CD4-positive, alpha-beta T cell (primary cell): ENCODE measurements at regions not wholly inside any gene's neighbourhood (a gene's known extent, or its start where the extent isn't known, plus 50 kb on each side); places are given as distances from the start of the nearest gene placed in this dataset.

Source experiments
- ATAC-seq: fragments of 200-7000 bp; cut with Tn5 transposase; one replicate; pipeline ENCODE4 v1.10.0; 2022; ENCODE audit warnings: mild to moderate bottlenecking; ENCODE audit not compliant: poor library complexity
- CTCF ChIA-PET: fragments of 350-600 bp; sonication (Branson Sonifier 250); formaldehyde crosslinking; loops from one replicate; lab custom pipeline; 2021; ENCODE audit warnings: antibody characterized with exemption, inconsistent platforms; lab: Charles Lee
- POLR2A ChIA-PET: fragments of 350-600 bp; sonication (Branson Sonifier 250); formaldehyde crosslinking; loops from one replicate; lab custom pipeline; 2021; ENCODE audit warnings: antibody characterized with exemption, inconsistent platforms; lab: Charles Lee
- DNase-seq, 14 experiments: peaks; one replicate each; pipeline ENCODE4 v3.0.0-alpha.2; 2013 to 2020; ENCODE audit warnings: mixed read lengths in 2 of 14
- H3K27ac ChIP-seq, 2 donors: one replicate each; pipeline versions ENCODE4 v1.5.1 to v1.7.0; 2013; ENCODE audit warnings: low read length in 2 of 2, low read depth in 1 of 2, mild to moderate bottlenecking in 1 of 2
- H3K27me3 ChIP-seq, 2 experiments: 1 replicate in 1 of 2; 2 replicates in 1 of 2; pipeline versions ENCODE4 v1.6.1 to v1.7.0; 2013; ENCODE audit warnings: low read length in 2 of 2, control low read depth in 1 of 2, mild to moderate bottlenecking in 1 of 2, moderate library complexity in 1 of 2; ENCODE audit not compliant: insufficient read depth in 2 of 2, control insufficient read depth in 1 of 2
- H3K36me3 ChIP-seq: one replicate; pipeline ENCODE4 v1.6.1; 2013; ENCODE audit warnings: low read length, control low read depth; ENCODE audit not compliant: insufficient read depth
- H3K4me1 ChIP-seq: one replicate; pipeline ENCODE4 v1.6.1; 2013; ENCODE audit warnings: low read length, control low read depth; ENCODE audit not compliant: insufficient read depth
- H3K4me3 ChIP-seq: one replicate; pipeline ENCODE4 v1.5.1; 2013; ENCODE audit warnings: mild to moderate bottlenecking, low read length, moderate library complexity
- H3K9me3 ChIP-seq, 2 experiments: 1 replicate in 1 of 2; 2 replicates in 1 of 2; pipeline versions ENCODE4 v1.6.1 to v1.7.0; 2013; ENCODE audit warnings: low read length in 2 of 2, mild to moderate bottlenecking in 2 of 2, control low read depth in 1 of 2, moderate library complexity in 1 of 2; ENCODE audit not compliant: control insufficient read depth in 1 of 2, insufficient read depth in 1 of 2
- H3K27ac Mint-ChIP-seq: one replicate; pipeline ENCODE4 v1.8.0; 2020; ENCODE audit warnings: mixed read lengths
- H3K27me3 Mint-ChIP-seq: one replicate; pipeline ENCODE4 v1.8.0; 2021; ENCODE audit warnings: mixed read lengths
- H3K36me3 Mint-ChIP-seq: one replicate; pipeline ENCODE4 v1.8.0; 2021; ENCODE audit warnings: low read depth, mixed read lengths
- H3K4me1 Mint-ChIP-seq: one replicate; pipeline ENCODE4 v1.8.0; 2021; ENCODE audit warnings: low read depth, mixed read lengths
- H3K4me3 Mint-ChIP-seq: one replicate; pipeline ENCODE4 v1.8.0; 2020; ENCODE audit warnings: mild to moderate bottlenecking, mixed read lengths
- H3K9me3 Mint-ChIP-seq: one replicate; pipeline ENCODE4 v1.8.0; 2020; ENCODE audit warnings: mixed read lengths
- CTCF ChIP-seq: fragments of 200-600 bp; IDR thresholded peaks from one replicate; pipeline ENCODE4 v1.8.0; 2022; ENCODE audit warnings: antibody characterized with exemption, mild to moderate bottlenecking
- intact Hi-C, 2 experiments: fragments of 100-400 bp; cut with DNase I in 1 of 2; cut with micrococcal nuclease in 1 of 2; formaldehyde crosslinking; loops; one replicate each; pipeline versions ENCODE4 v1.15.1 to v1.9.0; 2023 to 2025; cut with DNase I, micrococcal nuclease

- H3K4me3 Mint-ChIP-seq = no peak overlapping the region
- CTCF ChIA-PET = no interaction called here
- no peak overlapping the region for H3K27ac Mint-ChIP-seq
- H3K27ac ChIP-seq = no peak overlapping the region
- TF ChIP-seq CTCF = no peak
- POLR2A ChIA-PET = no interaction called here
- no peaks in the 10 kb centered on the region for H3K9me3 ChIP-seq
- H3K4me3 ChIP-seq = no peak overlapping the region
- ATAC-seq (no peak), DNase-seq (no peak)
- no peaks in the 10 kb centered on the region for H3K27me3 Mint-ChIP-seq
- H3K4me1 Mint-ChIP-seq = no peaks in the 10 kb centered on the region
- H3K4me1 ChIP-seq = no peaks in the 10 kb centered on the region
- no peaks in the 10 kb centered on the region for H3K36me3 Mint-ChIP-seq
- H3K9me3 Mint-ChIP-seq = no peaks in the 10 kb centered on the region
- intact Hi-C loops = no loop called here
- no peaks in the 10 kb centered on the region for H3K27me3 ChIP-seq
- no peaks in the 10 kb centered on the region for H3K36me3 ChIP-seq
These were observed 155.7 kb upstream of the ADAMTS16 start for GRCh38 chr5:4984461-4984860.

- ChIA-PET CTCF (no interaction called here), POLR2A (no interaction called here)
- no peak overlapping the region for H3K4me3 ChIP-seq
- H3K9me3 ChIP-seq = no peaks in the 10 kb centered on the region
- Mint-ChIP-seq H3K27ac (no peak overlapping the region), H3K27me3 (no peaks in the 10 kb centered on the region), H3K4me3 (no peak overlapping the region), H3K36me3 (no peaks in the 10 kb centered on the region), H3K4me1 (no peaks in the 10 kb centered on the region), H3K9me3 (no peaks in the 10 kb centered on the region)
- H3K4me1 ChIP-seq = no peaks in the 10 kb centered on the region
- H3K36me3 ChIP-seq = no peaks in the 10 kb centered on the region
- DNase-seq (no peak), ATAC-seq (no peak)
- no peak for TF ChIP-seq CTCF
- no peak overlapping the region for H3K27ac ChIP-seq
- intact Hi-C loops = no loop called here
- no peaks in the 10 kb centered on the region for H3K27me3 ChIP-seq
These were observed 152.7 kb upstream of the ADAMTS16 start for GRCh38 chr5:4987431-4987830.

- H3K9me3 Mint-ChIP-seq = no peaks in the 10 kb centered on the region
These were observed 151.0 kb upstream of the ADAMTS16 start for GRCh38 chr5:4989118-4989517.

More at GRCh38 chr5:4989118-4989517, 151.0 kb upstream of the ADAMTS16 start:
- POLR2A ChIA-PET = no interaction called here
- Histone ChIP-seq H3K27me3 (no peaks in the 10 kb centered on the region), H3K36me3 (no peaks in the 10 kb centered on the region), H3K4me1 (no peaks in the 10 kb centered on the region), H3K9me3 (no peaks in the 10 kb centered on the region), H3K4me3 (no peak overlapping the region), H3K27ac (no peak overlapping the region)
- TF ChIP-seq CTCF = no peak
- no peak overlapping the region for H3K27ac Mint-ChIP-seq
- no peak for DNase-seq
- no peak for ATAC-seq
- no peak overlapping the region for H3K4me3 Mint-ChIP-seq
- no peaks in the 10 kb centered on the region for H3K4me1 Mint-ChIP-seq
- H3K27me3 Mint-ChIP-seq = no peaks in the 10 kb centered on the region
- no peaks in the 10 kb centered on the region for H3K36me3 Mint-ChIP-seq
- intact Hi-C loops = no loop called here
- CTCF ChIA-PET = no interaction called here
